D721Med (cell line): ENCODE measurements at regions not wholly inside any gene's neighbourhood (a gene's known extent, or its start where the extent isn't known, plus 50 kb on each side); places are given as distances from the start of the nearest gene placed in this dataset.

Experiments
- DNase-seq: peaks from one replicate; pipeline ENCODE4 v3.0.0; 2011; ENCODE audit warnings: low spot score; ENCODE audit not compliant: insufficient read length
- FAIRE-seq: peaks from 2 replicates; lab custom pipeline; 2011; peaks lifted over from hg19 to GRCh38; lab: Jason Lieb, UNC
- CTCF ChIP-seq: IDR thresholded peaks from 2 replicates; pipeline ENCODE4 v1.5.1; 2012; ENCODE audit warnings: mild to moderate bottlenecking, control low read depth; ENCODE audit not compliant: insufficient read depth; ENCODE audit errors: missing control alignments

DNA sequence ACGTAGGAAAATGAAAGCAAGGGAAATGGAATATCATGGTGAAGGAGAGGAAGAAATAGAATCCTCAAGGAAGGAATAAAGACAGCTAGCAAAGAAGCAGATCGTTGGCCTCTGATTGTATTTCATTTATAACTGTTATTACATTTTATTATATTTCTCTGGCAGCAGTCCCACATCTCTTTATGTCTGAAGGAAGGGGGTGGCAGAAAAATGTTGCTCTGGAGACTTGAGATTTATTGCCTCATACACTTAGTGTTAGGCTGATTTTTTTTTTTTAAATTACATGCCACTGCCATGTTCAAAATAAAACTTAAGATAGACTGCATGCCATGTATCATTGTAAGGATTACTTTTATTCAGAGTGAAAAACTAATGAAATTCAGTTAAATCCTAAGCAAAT, 971.7 kb upstream of the CHORDC1 start:
- no peak for FAIRE-seq

GRCh38 chr11:91188484-91188883, 965.6 kb upstream of the CHORDC1 start:
- no peak for TF ChIP-seq CTCF
- no peak for FAIRE-seq
- no peak for DNase-seq

More for the DNA sequence above, 971.7 kb upstream of the CHORDC1 start:
- TF ChIP-seq CTCF, result no peak
- DNase-seq, result no peak

DNA sequence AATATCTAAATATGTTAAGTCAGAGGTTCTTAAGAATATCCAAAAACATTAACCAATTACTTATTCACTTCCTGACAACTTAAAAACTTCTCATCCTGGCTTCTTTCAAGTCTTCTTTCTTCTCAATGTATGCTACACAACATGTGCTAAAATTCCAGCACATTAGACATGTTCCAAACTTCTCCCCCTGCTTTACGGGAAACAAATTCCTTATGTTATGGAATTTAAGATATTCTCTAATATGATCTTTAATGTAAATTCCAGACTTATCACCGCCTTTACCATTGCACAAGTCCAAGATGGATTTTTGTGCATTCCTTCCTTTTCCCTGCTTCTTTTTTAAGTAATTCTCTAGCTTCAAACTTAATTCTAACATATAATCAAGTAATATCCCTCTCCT, 964.5 kb upstream of the CHORDC1 start:
- DNase-seq (no peak), FAIRE-seq (no peak)
- no peak for TF ChIP-seq CTCF

- no peak for TF ChIP-seq CTCF
- FAIRE-seq (no peak), DNase-seq (no peak)
Observed at GRCh38 chr11:91178366-91178765, 955.5 kb upstream of the CHORDC1 start.

DNA sequence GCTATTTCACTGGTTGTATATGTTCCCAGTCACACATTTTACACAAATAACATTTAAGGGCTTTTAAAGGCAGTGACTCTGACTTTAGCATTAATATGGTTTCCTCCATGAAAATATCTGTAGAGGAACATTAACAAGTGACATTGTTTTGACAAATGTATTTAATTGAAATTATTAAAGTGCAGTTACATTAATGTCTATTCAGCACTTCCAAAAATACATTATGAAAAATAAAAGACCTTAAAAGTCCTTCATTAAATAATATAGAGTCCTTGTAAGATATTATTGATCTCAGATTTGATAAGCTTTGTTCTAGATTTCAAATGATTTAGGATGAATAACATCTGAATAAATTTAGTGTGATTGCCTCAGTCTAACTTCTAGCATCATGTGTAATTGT, 951.9 kb upstream of the CHORDC1 start:
- no peak for TF ChIP-seq CTCF
- DNase-seq (no peak), FAIRE-seq (no peak)

DNA sequence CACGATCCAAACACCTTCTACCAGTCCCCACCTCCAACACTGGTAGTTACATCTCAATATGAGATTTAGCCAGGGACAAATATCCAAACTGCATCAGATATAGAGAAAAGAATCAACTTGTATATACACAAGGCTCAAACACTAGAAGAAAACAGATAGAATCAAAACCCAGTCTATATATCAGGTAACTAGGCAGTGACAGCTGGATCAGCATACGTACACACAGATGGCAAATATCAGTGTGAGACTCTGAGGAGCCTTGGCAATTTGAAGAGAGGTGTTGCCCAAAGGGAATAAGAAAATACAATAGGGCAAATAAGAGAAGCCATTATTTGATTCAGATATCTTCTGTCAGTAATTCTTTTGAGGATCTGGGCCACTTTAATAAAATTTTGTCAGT, 951.3 kb upstream of the CHORDC1 start:
- FAIRE-seq (no peak), DNase-seq (no peak)
- TF ChIP-seq CTCF, result no peak

- FAIRE-seq (no peak), DNase-seq (no peak)
- TF ChIP-seq CTCF, result no peak
Observed at GRCh38 chr11:91173701-91174100, 950.9 kb upstream of the CHORDC1 start.
